ENCODE measurements at regions not wholly inside any gene's neighbourhood (a gene's known extent, or its start where the extent isn't known, plus 50 kb on each side); places are given as distances from the start of the nearest gene placed in this dataset.

- TF ChIP-seq TEAD4 (CRISPR knock-in tag; IDR thresholded peaks at IDR 0.05) (no peak), CTCF (IDR thresholded peaks at IDR 0.05) (no peak), SMAD3 (CRISPR knock-in tag; IDR thresholded peaks at IDR 0.05; ENCODE audit: borderline replicate concordance) (no peak), KAT7 (CRISPR knock-in tag; IDR thresholded peaks at IDR 0.05; ENCODE audit: borderline replicate concordance) (no peak), TEAD1 (CRISPR knock-in tag; IDR thresholded peaks at IDR 0.05) (no peak), CBFB (CRISPR knock-in tag; IDR thresholded peaks at IDR 0.05; ENCODE audit: low read depth) (no peak)
Measured at GRCh38 chr3:70646635-70647034, 334.2 kb upstream of the MDFIC2 start.

All from WTC11 (cell line).